Lower lobe of right lung (tissue), 2 donors: ENCODE measurements at regions not wholly inside any gene's neighbourhood (a gene's known extent, or its start where the extent isn't known, plus 50 kb on each side); places are given as distances from the start of the nearest gene placed in this dataset.
A peak's percentile ranks its signal among the peaks of the same experiment; 100 is the strongest.

Experiments
- ATAC-seq, 2 donors: fragments of 200-7000 bp; cut with Tn5 transposase; one replicate each; pipeline ENCODE4 v1.9.1; 2020 to 2022; ENCODE audit warnings: mild to moderate bottlenecking in 2 of 2, moderate library complexity in 2 of 2
- DNase-seq: peaks from one replicate; pipeline ENCODE4 v3.0.0-alpha.2; 2020
- H3K27ac ChIP-seq: fragments of 200-600 bp; one replicate; pipeline ENCODE4 v1.8.0; 2022
- H3K27me3 ChIP-seq: fragments of 200-600 bp; one replicate; pipeline ENCODE4 v1.8.0; 2022; ENCODE audit warnings: low read depth
- H3K36me3 ChIP-seq: fragments of 200-600 bp; one replicate; pipeline ENCODE4 v1.8.0; 2022; ENCODE audit warnings: mild to moderate bottlenecking
- H3K4me1 ChIP-seq: fragments of 200-600 bp; one replicate; pipeline ENCODE4 v1.8.0; 2022
- H3K4me3 ChIP-seq: fragments of 200-600 bp; one replicate; pipeline ENCODE4 v1.8.0; 2022; ENCODE audit warnings: mild to moderate bottlenecking
- H3K9me3 ChIP-seq: fragments of 200-600 bp; one replicate; pipeline ENCODE4 v1.8.0; 2022
- intact Hi-C: fragments of 100-400 bp; cut with DNase I; formaldehyde crosslinking; loops from one replicate; pipeline ENCODE4 v1.11.0; 2022
- TF ChIP-seq, protein P1 (sequence below): fragments of 200-600 bp; IDR thresholded peaks from one replicate; pipeline ENCODE4 v1.8.0; 2022; ENCODE audit warnings: antibody characterized with exemption, mild to moderate bottlenecking
- donor health status: DM: no; HTN: yes; CAD: no; lungs with severe emphysema.

DNA sequence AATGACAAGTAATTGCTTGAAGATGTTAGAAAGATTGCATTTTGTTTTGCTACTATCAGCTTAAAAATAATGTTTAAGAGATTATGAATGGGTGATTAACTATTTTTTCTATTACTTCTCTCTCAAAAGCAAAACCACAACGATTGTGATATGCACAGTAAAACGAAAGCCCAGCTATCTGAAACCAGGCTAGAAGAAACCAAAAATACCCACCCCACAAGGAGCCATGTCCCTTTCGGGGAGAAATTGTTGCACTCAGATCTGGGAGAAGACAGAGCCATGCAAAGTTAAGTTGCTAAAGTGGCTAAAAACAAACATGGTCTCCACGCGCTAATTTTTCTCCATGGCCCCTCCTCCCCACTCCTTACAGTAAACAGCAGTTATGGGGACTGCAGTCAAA is 173.6 kb downstream of the RPS24 start:
- Histone ChIP-seq H3K4me1 (peaks cover 8% of the 10 kb centered on the region), H3K27ac (no peak overlapping the region), H3K36me3 (no peaks in the 10 kb centered on the region), H3K9me3 (no peaks in the 10 kb centered on the region), H3K27me3 (no peaks in the 10 kb centered on the region), H3K4me3 (no peak overlapping the region)
- DNase-seq (no peak), ATAC-seq (no peak)
- TF ChIP-seq, protein P1, sequence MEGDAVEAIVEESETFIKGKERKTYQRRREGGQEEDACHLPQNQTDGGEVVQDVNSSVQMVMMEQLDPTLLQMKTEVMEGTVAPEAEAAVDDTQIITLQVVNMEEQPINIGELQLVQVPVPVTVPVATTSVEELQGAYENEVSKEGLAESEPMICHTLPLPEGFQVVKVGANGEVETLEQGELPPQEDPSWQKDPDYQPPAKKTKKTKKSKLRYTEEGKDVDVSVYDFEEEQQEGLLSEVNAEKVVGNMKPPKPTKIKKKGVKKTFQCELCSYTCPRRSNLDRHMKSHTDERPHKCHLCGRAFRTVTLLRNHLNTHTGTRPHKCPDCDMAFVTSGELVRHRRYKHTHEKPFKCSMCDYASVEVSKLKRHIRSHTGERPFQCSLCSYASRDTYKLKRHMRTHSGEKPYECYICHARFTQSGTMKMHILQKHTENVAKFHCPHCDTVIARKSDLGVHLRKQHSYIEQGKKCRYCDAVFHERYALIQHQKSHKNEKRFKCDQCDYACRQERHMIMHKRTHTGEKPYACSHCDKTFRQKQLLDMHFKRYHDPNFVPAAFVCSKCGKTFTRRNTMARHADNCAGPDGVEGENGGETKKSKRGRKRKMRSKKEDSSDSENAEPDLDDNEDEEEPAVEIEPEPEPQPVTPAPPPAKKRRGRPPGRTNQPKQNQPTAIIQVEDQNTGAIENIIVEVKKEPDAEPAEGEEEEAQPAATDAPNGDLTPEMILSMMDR: no peak
- intact Hi-C loops: no loop called here

DNA sequence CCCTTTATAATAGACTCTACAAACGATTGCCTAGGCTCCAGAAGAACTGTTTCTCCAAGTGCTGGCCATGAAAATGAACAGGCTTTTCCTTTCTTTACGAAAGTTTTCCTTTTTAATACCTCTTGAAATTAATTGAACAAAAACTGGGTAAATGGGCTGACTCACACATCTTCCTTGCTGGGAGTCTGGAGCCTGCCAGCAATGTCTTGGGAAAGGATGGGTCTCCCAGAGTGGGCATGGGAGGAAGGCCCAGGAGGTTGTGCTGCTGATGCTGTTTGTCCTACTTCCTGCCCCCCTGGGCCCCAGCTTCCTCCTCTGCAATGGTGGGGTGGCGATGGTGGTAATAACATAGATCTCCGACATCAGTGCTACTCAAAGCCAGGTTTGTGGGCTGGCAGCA is 174.1 kb downstream of the RPS24 start:
- ATAC-seq (no peak), DNase-seq (no peak)
- Histone ChIP-seq H3K27me3 (no peaks in the 10 kb centered on the region), H3K4me3 (no peak overlapping the region), H3K27ac (no peak overlapping the region), H3K4me1 (peaks cover 8% of the 10 kb centered on the region), H3K36me3 (no peaks in the 10 kb centered on the region), H3K9me3 (no peaks in the 10 kb centered on the region)
- TF ChIP-seq, protein P1: no peak
- intact Hi-C loops: no loop called here

DNA sequence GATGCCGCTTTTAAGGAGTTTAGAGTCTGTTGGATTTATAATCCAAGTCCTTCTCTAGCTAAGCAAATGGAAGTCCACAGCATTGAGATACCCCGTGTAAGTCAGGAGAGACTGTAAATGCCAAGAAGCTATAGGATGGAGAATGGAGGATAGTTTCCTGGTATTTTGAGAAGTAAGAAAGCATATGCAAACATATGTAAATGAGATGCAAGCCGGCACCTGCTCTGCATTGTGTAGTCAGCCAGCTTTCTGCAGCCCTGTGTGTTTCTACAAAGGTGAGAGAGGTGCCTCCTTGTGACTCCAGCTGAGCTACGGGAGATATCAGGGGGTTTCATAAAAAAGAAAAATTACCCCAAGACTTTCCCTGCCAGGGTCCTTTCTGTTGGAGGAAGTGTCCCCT is 176.3 kb downstream of the RPS24 start:
- Histone ChIP-seq H3K9me3 (no peaks in the 10 kb centered on the region), H3K27me3 (no peaks in the 10 kb centered on the region), H3K27ac (no peak overlapping the region), H3K4me3 (no peak overlapping the region), H3K36me3 (no peaks in the 10 kb centered on the region), H3K4me1 (no peaks in the 10 kb centered on the region)
- TF ChIP-seq, protein P1: no peak
- intact Hi-C loops: no loop called here
- no peak for ATAC-seq
- no peak for DNase-seq

DNA sequence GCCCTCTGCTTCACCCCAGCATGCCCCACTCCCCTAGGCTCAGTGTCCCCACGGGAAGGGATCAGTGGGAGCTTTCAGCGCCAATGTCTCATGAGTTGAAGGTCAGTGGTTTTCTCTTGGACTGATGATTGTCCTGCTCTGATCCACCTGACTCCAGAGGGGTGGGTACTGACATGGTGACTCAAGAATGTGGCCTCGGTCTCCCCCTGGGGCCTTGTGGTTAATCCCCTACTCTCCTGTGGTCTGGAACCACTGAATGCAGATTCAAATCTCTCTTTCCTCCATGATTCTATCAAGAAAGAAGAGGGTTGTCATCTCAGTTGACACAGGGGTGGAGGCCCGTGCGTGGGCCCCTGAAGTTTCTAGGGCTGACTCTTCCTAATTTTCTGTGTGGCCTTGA is 176.9 kb downstream of the RPS24 start:
- Histone ChIP-seq H3K4me3 (no peak overlapping the region), H3K9me3 (no peaks in the 10 kb centered on the region), H3K27me3 (no peaks in the 10 kb centered on the region), H3K27ac (no peak overlapping the region), H3K36me3 (no peaks in the 10 kb centered on the region), H3K4me1 (no peaks in the 10 kb centered on the region)
- ATAC-seq: no peak
- intact Hi-C loops: no loop called here
- no peak for DNase-seq
- TF ChIP-seq, protein P1: no peak

DNA sequence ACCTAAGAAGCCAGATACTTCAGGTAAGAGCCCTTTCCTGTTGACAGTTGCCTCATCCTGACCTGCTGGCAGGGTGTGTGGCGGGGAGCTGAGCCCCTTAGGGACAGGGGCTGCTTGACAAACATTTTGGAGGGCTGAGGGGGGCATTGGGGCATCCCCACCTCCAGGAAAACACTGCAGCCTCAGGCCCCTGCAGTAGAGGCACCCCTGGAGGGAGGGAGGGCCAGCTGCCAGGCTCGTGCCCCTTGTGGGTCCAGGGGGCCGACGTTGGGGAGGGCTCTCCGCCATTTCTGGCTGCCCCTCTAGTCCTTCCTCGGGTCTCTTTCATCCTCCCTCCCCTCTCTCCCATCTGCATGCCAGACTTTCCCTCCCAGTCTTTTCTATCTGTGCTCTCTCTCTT is 177.3 kb downstream of the RPS24 start:
- H3K36me3 ChIP-seq: no peaks in the 10 kb centered on the region
- TF ChIP-seq, protein P1: no peak
- no peak for ATAC-seq
- no peaks in the 10 kb centered on the region for H3K27me3 ChIP-seq
- no peak overlapping the region for H3K27ac ChIP-seq
- no peak overlapping the region for H3K4me3 ChIP-seq
- intact Hi-C loops: no loop called here
- no peaks in the 10 kb centered on the region for H3K4me1 ChIP-seq
- no peak for DNase-seq
- H3K9me3 ChIP-seq: no peaks in the 10 kb centered on the region

DNA sequence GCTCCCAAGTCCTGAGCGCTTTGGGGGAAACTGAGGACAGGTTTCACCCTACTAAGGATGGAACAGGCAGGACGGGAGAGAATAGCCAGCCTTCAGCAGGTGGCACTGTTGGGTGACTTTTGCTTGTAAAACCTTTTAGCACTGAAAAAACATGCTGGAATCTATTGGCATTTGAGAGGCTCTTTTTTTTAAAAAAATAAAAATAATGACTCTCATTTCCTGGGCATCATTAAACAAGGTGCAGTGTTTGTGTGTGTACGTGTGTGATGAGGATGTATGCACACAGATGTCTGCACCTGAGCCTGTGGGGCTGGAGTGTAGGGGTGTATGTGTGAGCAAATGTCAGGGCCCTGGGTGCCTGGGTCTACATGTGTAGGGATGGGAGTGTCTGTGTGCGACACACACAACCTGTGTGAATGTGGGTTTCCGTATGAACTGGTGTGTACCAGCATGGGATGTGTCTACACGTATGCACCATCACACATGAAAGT is 177.9 kb downstream of the RPS24 start:
- no peaks in the 10 kb centered on the region for H3K36me3 ChIP-seq
- H3K27ac ChIP-seq: no peak overlapping the region
- TF ChIP-seq, protein P1: peak; percentile 41
- H3K27me3 ChIP-seq: no peaks in the 10 kb centered on the region
- H3K4me3 ChIP-seq: no peak overlapping the region
- no peaks in the 10 kb centered on the region for H3K4me1 ChIP-seq
- ATAC-seq (peak in 1 of 2 donors; percentile 26), DNase-seq (no peak)
- intact Hi-C loops: no loop called here
- no peaks in the 10 kb centered on the region for H3K9me3 ChIP-seq
